ENCODE measurements at regions not wholly inside any gene's neighbourhood (a gene's known extent, or its start where the extent isn't known, plus 50 kb on each side); places are given as distances from the start of the nearest gene placed in this dataset.
"Not testable (repeated sequence)": the region's sequence is repeated elsewhere in the genome, so short reads cannot be mapped to it uniquely, and the experiment has no call there.

DNA sequence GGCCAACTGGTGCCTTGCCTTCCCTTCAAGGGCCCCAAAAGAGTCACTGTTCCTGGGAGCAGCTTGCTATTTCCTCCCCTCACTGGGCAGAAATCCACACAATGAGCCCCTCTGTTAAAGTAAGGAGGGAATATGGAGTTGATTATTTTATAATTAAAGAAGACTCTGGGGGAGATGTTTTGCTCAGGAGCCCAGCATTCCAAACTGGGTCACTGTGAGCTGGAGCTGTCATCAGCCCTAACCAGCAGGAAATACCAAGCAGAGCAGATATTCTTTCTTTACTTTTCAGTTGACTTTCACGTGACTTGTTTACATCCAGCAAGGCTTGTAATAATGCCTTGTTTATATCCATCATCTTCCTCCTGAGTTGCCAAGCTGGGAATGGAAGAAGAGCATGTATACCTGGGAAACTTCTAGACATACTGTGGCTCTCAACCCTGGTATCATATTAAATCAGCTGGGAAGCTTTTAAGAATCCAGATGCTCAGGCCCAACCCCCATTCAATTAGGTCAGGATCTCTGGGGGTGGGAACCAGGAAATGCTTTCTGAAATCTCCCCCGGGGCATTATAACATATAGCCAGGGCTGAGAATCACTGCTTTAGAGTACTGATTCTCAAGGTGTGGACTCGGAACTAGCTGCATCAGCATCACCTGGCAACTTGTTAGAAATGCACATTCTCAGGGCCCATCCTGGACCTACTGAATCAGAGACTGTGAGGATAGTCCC lies 175.6 kb upstream of the MYLIP start:
- no peak for DNase-seq

- no peak for DNase-seq
These were observed 176.4 kb upstream of the MYLIP start for GRCh38 chr6:15952231-15953151.

DNA sequence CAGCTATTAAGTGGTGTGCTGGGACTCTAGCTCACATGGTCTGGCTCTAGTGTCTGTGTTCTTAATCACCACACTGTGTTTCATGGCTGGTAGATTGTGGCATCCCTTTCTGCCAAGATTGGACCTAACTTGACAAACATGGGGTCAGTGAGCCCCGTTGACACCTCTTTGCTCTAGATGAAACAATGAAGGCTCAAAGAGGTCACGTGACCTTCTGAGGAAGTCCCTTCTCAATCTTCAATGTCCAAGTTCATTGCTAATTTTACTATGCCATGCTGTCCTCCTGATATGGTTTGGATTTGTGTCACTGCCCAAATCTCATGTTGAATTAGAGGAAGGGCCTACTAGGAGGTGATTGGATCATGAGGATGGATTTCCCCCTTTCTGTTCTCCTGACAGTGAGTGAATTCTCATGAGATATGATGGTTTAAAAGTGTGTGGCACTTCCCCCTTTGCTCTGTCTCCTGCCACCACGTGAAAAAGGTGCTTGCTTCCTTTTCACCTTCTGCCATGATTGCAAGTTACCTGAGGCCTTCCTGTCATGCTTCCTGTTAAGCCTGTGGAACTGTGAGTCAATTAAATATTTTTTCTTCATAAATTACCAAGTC lies 177.8 kb upstream of the MYLIP start:
- DNase-seq = no peak

GRCh38 chr6:15949982-15950381 lies 178.9 kb upstream of the MYLIP start:
- DNase-seq = no peak

DNA sequence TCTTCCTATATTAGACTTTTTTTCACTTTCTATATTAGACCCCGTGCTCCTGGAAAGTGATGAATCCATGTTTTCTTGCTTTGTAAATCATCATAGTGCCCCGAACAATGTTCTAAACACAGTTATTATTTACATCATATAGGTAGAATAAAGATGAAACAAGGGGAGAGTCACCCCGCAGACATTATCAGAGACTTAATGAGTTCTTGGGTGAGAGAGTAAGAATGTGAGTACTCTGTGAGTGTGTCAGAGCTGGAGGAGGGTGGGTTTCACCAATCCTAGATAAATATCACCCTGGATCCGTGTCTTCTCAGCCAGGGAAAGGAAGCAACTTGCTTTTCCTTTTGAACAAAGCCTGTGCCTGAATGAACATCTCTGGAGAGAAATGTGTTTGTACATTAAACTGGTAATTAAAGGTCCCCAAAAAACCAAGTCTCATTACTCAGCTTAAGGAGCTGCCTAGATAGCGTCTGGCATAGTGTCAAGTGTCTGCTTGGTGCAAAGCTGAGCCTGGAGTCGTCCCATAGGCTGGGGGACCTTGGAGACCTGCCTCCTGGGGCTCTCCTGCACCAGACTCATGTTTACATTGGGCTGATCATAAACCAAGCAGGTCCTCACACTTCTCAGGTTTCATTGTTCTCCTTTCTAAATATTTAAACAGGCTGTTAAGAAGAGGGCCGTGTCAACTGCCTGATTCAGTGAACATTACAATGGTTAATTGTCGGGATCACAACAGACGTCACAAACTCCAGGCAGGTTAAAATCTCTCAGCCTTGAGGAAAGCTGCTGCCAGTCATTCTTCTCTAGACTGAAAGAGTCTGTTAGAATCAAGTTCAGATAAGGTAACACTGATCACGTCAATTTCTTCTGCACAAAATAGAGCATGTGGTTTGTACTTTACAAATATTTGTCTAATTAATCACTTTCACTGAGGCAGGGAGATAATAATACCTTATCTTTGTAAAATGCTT lies 179.7 kb upstream of the MYLIP start:
- no peak for DNase-seq

GRCh38 chr6:15947923-15948322 lies 181.0 kb upstream of the MYLIP start:
- no peak for DNase-seq

GRCh38 chr6:15947436-15947835 lies 181.4 kb upstream of the MYLIP start:
- no peak for DNase-seq

DNA sequence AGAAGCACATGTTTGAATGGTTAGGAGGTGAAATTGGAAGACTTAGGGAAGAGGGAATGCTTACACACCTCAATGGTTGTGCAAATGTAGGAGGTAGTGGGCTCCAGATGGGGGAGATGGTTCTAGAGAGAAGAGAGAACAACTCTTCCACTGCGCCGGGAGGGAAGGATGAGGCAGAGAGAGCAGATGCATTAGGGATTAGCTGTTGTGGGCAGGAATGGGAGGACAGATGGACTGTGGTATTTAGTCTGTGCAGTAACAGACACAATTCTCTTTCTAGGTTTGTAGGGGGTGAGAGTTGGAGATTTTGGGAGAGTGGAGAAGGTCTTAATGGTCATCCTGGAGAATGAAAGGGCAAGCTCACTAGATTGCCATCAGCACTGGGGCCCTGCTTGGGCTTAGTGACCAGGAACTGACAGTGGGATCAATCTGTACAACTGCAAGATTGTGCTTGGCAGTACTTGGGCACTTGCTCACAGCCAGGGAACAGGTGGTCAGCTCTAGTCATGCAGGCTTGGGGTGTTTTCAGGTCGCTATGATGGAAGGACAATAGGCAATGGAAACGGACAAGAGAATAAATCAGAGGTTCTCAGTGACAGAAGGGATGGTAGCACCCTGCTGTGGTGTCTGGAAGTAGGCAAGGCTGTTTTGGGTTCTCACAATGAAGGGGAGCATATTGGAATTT lies 182.0 kb upstream of the MYLIP start:
- no peak for DNase-seq

- DNase-seq = no peak
These were observed 183.2 kb upstream of the MYLIP start for GRCh38 chr6:15945593-15946159.

GRCh38 chr6:15943423-15943822 lies 185.5 kb upstream of the MYLIP start:
- DNase-seq = no peak

GRCh38 chr6:15941168-15941567 lies 187.7 kb upstream of the MYLIP start:
- DNase-seq = no peak

DNA sequence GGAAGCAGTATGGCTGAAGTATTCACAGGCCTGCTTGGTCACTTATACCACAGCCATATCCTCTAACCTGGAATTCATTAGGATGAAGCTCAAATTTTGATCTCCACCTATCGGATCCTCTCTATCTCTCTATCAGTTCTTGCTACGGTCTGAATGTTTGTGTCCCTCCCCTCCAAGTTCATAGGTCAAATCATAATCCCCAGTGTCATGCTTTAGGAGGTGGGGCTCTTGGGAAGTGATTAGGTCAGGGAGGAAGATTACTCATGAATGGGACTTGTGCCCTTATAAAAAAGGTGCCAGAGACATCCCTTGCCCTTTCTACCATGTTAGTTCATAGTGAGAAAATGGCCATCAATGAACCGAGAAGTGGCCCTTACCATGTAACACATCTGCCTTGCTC lies 190.8 kb upstream of the MYLIP start:
- DNase-seq = no peak

GRCh38 chr6:15937602-15938001 lies 191.3 kb upstream of the MYLIP start:
- DNase-seq = no peak

GRCh38 chr6:15936503-15936902 lies 192.4 kb upstream of the MYLIP start:
- no peak for DNase-seq

GRCh38 chr6:15935661-15936060 lies 193.2 kb upstream of the MYLIP start:
- DNase-seq = no peak

- DNase-seq = not testable (repeated sequence)
These were observed 197.2 kb upstream of the MYLIP start for GRCh38 chr6:15931697-15932096.

- no peak for DNase-seq
These were observed 198.7 kb upstream of the MYLIP start for GRCh38 chr6:15930207-15930606.

DNA sequence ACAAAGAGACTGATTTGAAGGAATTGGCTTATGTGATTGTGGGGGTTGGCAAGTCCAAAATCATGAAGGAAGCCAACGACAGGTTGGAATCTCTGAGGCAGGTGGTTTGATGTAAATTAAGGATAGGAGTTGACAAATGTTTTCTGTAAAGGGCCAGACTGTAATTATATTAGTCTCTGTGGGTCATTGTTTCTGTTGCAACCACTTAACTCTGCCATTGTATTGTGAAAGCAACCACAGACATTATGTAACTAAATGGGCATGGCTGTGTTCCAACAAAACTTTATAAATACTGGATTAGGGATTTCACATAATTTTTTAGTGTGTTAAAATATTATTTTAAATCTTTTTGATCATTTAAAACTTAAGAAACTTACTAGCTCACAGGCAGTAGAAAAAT lies 199.2 kb upstream of the MYLIP start:
- no peak for DNase-seq

GRCh38 chr6:15927531-15928225 lies 201.2 kb upstream of the MYLIP start:
- DNase-seq = no peak

DNA sequence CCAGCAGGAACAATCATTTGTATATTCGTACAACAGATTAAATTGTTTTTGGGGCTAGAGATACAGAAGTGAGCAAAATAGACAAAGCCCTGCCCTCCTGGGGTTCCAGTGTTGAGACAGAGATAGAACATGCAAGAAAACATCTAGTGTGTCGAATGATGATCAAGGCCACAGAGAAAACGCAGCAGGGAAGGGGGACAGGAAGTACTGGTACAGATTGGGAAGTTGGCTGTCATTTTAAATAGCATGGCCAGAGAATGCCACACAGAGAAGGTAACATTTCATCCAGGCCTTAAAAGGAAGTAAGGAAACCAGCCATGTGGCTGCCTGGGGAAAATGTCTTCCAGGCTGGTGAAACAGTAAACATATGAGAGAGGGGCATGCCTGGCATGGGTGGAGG lies 202.6 kb upstream of the MYLIP start:
- DNase-seq = no peak

GRCh38 chr6:15924893-15925292 lies 204.0 kb upstream of the MYLIP start:
- no peak for DNase-seq

Measured in CD4-positive, alpha-beta T cell treated with Interleukin-10 for 1 hour (primary cell).